Common myeloid progenitor, CD34-positive (primary cell): ENCODE measurements at regions not wholly inside any gene's neighbourhood (a gene's known extent, or its start where the extent isn't known, plus 50 kb on each side); places are given as distances from the start of the nearest gene placed in this dataset.

Experiments
- CTCF ChIA-PET: fragments of 350-600 bp; sonication (Branson Sonifier 250); formaldehyde crosslinking; loops from one replicate; lab custom pipeline; 2021; ENCODE audit warnings: antibody characterized with exemption; lab: Charles Lee
- POLR2A ChIA-PET: fragments of 350-600 bp; sonication (Branson Sonifier 250); formaldehyde crosslinking; loops from one replicate; lab custom pipeline; 2021; ENCODE audit warnings: antibody characterized with exemption; lab: Charles Lee
- DNase-seq, 3 donors: peaks; one replicate each; pipeline versions ENCODE4 v3.0.0 to v3.0.0-alpha.2; 2013
- H3K27ac ChIP-seq, 2 experiments: 1 replicate in 1 of 2; 2 replicates in 1 of 2; pipeline ENCODE4 v1.7.0; 2013; ENCODE audit warnings: inconsistent platforms in 2 of 2, low read length in 2 of 2, mild to moderate bottlenecking in 2 of 2, low read depth in 1 of 2, moderate library complexity in 1 of 2; ENCODE audit not compliant: severe bottlenecking in 2 of 2, insufficient read depth in 1 of 2, poor library complexity in 1 of 2
- H3K27me3 ChIP-seq, 5 experiments: replicated peaks in 2 of 5; 1 replicate in 3 of 5; 2 replicates in 2 of 5; pipeline versions ENCODE4 v1.6.1 to v1.7.0; 2013; ENCODE audit warnings: low read length in 4 of 5, mild to moderate bottlenecking in 2 of 5, moderate library complexity in 2 of 5, inconsistent platforms in 1 of 5; ENCODE audit not compliant: insufficient read depth in 5 of 5, control insufficient read depth in 4 of 5
- H3K36me3 ChIP-seq, 4 experiments: 1 replicate in 2 of 4; 2 replicates in 2 of 4; pipeline versions ENCODE4 v1.6.1 to v1.7.0; 2013; ENCODE audit warnings: low read length in 3 of 4, control low read depth in 1 of 4, mild to moderate bottlenecking in 1 of 4; ENCODE audit not compliant: control insufficient read depth in 4 of 4, insufficient read depth in 4 of 4
- H3K4me1 ChIP-seq, 4 experiments: 1 replicate in 3 of 4; 2 replicates in 1 of 4; pipeline versions ENCODE4 v1.6.1 to v1.7.1; 2013; ENCODE audit warnings: low read length in 3 of 4, mild to moderate bottlenecking in 3 of 4, control low read depth in 1 of 4, inconsistent platforms in 1 of 4, moderate library complexity in 1 of 4; ENCODE audit not compliant: control insufficient read depth in 4 of 4, insufficient read depth in 4 of 4; ENCODE audit errors: control extremely low read depth in 1 of 4
- H3K4me3 ChIP-seq, 7 experiments: 1 replicate in 4 of 7; 2 replicates in 3 of 7; pipeline versions ENCODE4 v1.5.1 to v1.7.0; 2013; ENCODE audit warnings: mild to moderate bottlenecking in 7 of 7, low read length in 6 of 7, moderate library complexity in 6 of 7, inconsistent platforms in 2 of 7, low read depth in 2 of 7, control low read depth in 1 of 7; ENCODE audit not compliant: insufficient read depth in 4 of 7, control insufficient read depth in 1 of 7; ENCODE audit errors: extremely low read depth in 1 of 7
- H3K9me3 ChIP-seq, 5 experiments: 1 replicate in 4 of 5; 2 replicates in 1 of 5; pipeline versions ENCODE4 v1.6.1 to v1.7.1; 2013; ENCODE audit warnings: low read length in 4 of 5, mild to moderate bottlenecking in 2 of 5, inconsistent platforms in 1 of 5, low read depth in 1 of 5, moderate library complexity in 1 of 5; ENCODE audit not compliant: control insufficient read depth in 4 of 5, insufficient read depth in 2 of 5; ENCODE audit errors: control extremely low read depth in 1 of 5
- WGBS: methylation state at CpG from one replicate; pipeline ENCODE4 v1.1.5; 2013; ENCODE audit not compliant: insufficient coverage; 5-methylcytosine and 5-hydroxymethylcytosine counted together

- Histone ChIP-seq H3K27ac (no peak overlapping the region), H3K36me3 (no peaks in the 10 kb centered on the region), H3K27me3 (no peaks in the 10 kb centered on the region), H3K4me1 (no peaks in the 10 kb centered on the region), H3K9me3 (peaks cover 0 to 4% (median 0%) of the 10 kb centered on the region in 5 experiments), H3K4me3 (no peak overlapping the region)
- POLR2A ChIA-PET, result no interaction called here
- CTCF ChIA-PET, result interaction anchor here (0.6 to 2.6 kb wide), 14 partner anchors 16 to 698 kb away, joined by 3 to 13 read pairs (median 4); no protein-coding TSS in a partner anchor
- no peak for DNase-seq
- 100% methylated on average over 3 of the region's 3 CpGs for WGBS
Observed at GRCh38 chr10:21279217-21279575, 246.3 kb downstream of the SKIDA1 start.

- CTCF ChIA-PET, result interaction anchor here (0.5 to 2.6 kb wide), 18 partner anchors 9 to 699 kb away, joined by 3 to 13 read pairs (median 3); no protein-coding TSS in a partner anchor
- no peak overlapping the region for H3K4me3 ChIP-seq
- H3K9me3 ChIP-seq, result peaks cover 0 to 4% (median 0%) of the 10 kb centered on the region in 5 experiments
- POLR2A ChIA-PET, result no interaction called here
- peak; percentile 87 to 92 (median 91) for DNase-seq
- 55% methylated on average over 7 of the region's 8 CpGs for WGBS
- H3K36me3 ChIP-seq, result no peaks in the 10 kb centered on the region
- no peak overlapping the region for H3K27ac ChIP-seq
- no peaks in the 10 kb centered on the region for H3K4me1 ChIP-seq
- no peaks in the 10 kb centered on the region for H3K27me3 ChIP-seq
Observed at GRCh38 chr10:21278491-21279216, 246.8 kb downstream of the SKIDA1 start.

- 84% methylated on average over 3 of the region's 3 CpGs for WGBS
- peak in 2 of 3 donors; percentile 3 to 10 for DNase-seq
- POLR2A ChIA-PET, result interaction anchor here (0.6 kb wide), 1 partner anchor 218 kb away, joined by 3 read pairs; no protein-coding TSS in a partner anchor
- H3K27ac ChIP-seq, result no peak overlapping the region
- no peaks in the 10 kb centered on the region for H3K36me3 ChIP-seq
- no peaks in the 10 kb centered on the region for H3K27me3 ChIP-seq
- no peaks in the 10 kb centered on the region for H3K4me1 ChIP-seq
- CTCF ChIA-PET, result interaction anchor here (0.8 to 7.1 kb wide), 3 partner anchors 11 to 458 kb away, joined by 4 to 36 read pairs (median 6); no protein-coding TSS in a partner anchor
- peaks cover 0 to 4% (median 0%) of the 10 kb centered on the region in 5 experiments for H3K9me3 ChIP-seq
- H3K4me3 ChIP-seq, result no peak overlapping the region
Observed at GRCh38 chr10:21273400-21273968, 252.0 kb downstream of the SKIDA1 start.

- ChIA-PET CTCF (interaction anchor here (0.8 to 7.1 kb wide), 3 partner anchors 12 to 459 kb away, joined by 4 to 36 read pairs (median 6); no protein-coding TSS in a partner anchor), POLR2A (no interaction called here)
- no peak for DNase-seq
- Histone ChIP-seq H3K27ac (no peak overlapping the region), H3K9me3 (peaks cover 0 to 4% (median 0%) of the 10 kb centered on the region in 5 experiments), H3K27me3 (no peaks in the 10 kb centered on the region), H3K4me1 (no peaks in the 10 kb centered on the region), H3K36me3 (no peaks in the 10 kb centered on the region), H3K4me3 (no peak overlapping the region)
- 100% methylated on average over 1 of the region's 4 CpGs for WGBS
Observed at GRCh38 chr10:21272643-21273399, 252.7 kb downstream of the SKIDA1 start.

- Histone ChIP-seq H3K9me3 (peaks cover 0 to 4% (median 0%) of the 10 kb centered on the region in 5 experiments), H3K36me3 (no peaks in the 10 kb centered on the region), H3K4me1 (no peaks in the 10 kb centered on the region), H3K27ac (no peak overlapping the region), H3K4me3 (no peak overlapping the region), H3K27me3 (no peaks in the 10 kb centered on the region)
- CTCF ChIA-PET, result interaction anchor here (0.6 to 7.1 kb wide), 3 partner anchors 20 to 1155 kb away, joined by 3 to 36 read pairs (median 3); no protein-coding TSS in a partner anchor
- POLR2A ChIA-PET, result interaction anchor here (0.6 kb wide), 1 partner anchor 28 kb away, joined by 3 read pairs; no protein-coding TSS in a partner anchor
- no peak for DNase-seq
- WGBS, result 100% methylated on average over 1 of the region's 3 CpGs
Observed at GRCh38 chr10:21270976-21271375, 254.5 kb downstream of the SKIDA1 start.

GRCh38 chr10:21269289-21269688 is 256.2 kb downstream of the SKIDA1 start:
- H3K9me3 ChIP-seq, result no peaks in the 10 kb centered on the region
- WGBS, result 91% methylated on average over 5 of the region's 5 CpGs
- DNase-seq, result no peak
- ChIA-PET POLR2A (interaction anchor here (0.6 kb wide), 1 partner anchor 1726 kb away, joined by 3 read pairs; no protein-coding TSS in a partner anchor), CTCF (interaction anchor here (1.1 to 7.1 kb wide), 5 partner anchors 11 to 663 kb away, joined by 3 to 36 read pairs (median 3); no protein-coding TSS in a partner anchor)
- no peak overlapping the region for H3K4me3 ChIP-seq
- no peaks in the 10 kb centered on the region for H3K36me3 ChIP-seq
- no peaks in the 10 kb centered on the region for H3K4me1 ChIP-seq
- no peaks in the 10 kb centered on the region for H3K27me3 ChIP-seq
- no peak overlapping the region for H3K27ac ChIP-seq
